ENCODE measurements at regions not wholly inside any gene's neighbourhood (a gene's known extent, or its start where the extent isn't known, plus 50 kb on each side); places are given as distances from the start of the nearest gene placed in this dataset.

GRCh38 chr6:21804941-21805610 lies 211.5 kb downstream of the SOX4 start:
- DNase-seq (ENCODE audit: low read depth in 4 of 4, low spot score in 3 of 4), result no peak

- DNase-seq (ENCODE audit: low read depth in 4 of 4, low spot score in 3 of 4), result no peak
These were observed 213.9 kb downstream of the SOX4 start for GRCh38 chr6:21807299-21808044.

DNA sequence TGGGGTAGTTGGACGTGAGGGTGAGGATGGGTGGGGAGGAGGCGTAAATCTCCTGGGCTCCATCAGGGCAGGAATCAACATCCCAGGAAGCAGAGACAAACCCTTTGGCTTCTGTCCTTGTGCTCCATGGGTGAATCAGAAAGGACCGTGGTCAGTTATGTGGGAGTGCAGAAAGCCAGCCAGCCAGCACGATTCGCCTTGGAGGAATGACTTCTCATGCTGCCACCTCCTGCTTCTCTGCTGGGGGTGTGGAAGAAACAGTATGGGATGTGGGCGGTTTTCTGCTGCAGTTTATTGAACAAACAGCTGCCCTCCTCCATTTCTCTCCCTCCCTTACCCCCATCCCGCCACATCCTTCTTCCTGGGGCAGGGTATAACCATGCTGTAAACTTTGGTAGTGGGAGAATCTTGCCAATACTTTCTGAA lies 214.5 kb downstream of the SOX4 start:
- DNase-seq (ENCODE audit: low read depth in 4 of 4, low spot score in 3 of 4), result no peak

GRCh38 chr6:21808551-21809242 lies 215.1 kb downstream of the SOX4 start:
- no peak for DNase-seq (ENCODE audit: low read depth in 4 of 4, low spot score in 3 of 4)

DNA sequence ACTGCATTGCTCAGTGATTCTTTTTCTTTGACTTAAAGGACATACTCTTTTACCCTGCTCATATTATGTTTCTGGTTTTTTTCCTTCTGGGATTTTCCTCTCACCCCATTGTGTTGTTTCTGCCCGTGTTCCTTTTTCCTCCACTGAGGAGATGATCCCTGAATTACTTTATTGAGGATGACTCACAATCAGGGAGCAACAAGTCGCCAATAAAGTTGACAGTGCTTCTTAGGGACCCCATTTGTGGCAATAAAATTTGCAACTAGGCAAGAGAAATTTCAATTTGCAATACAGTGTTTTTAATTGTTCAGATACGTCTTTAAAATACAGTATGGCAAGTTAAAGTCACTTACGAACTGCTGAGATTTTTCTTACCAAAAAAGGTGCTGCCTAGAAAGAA lies 217.9 kb downstream of the SOX4 start:
- no peak for DNase-seq (ENCODE audit: low read depth in 4 of 4, low spot score in 3 of 4)

DNA sequence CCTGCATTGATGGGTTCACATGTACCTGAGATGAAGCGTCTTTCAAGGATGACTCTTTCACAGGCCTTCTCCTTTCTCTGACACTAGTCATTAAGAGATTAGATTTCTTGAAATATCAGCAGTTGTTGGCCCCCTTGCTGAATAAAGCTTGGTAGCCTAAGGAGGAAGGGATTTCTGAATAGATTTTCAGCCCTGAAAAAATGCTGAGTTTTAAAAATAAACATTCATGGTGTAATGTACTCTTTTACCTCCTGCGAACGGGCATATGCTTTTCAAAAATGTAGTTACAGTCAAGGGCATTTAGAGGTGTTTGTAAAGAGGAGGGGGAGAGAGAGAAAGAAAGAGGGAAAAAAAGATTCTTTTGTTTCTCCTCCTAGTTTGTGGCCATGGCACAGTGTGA lies 222.7 kb downstream of the SOX4 start:
- no peak for DNase-seq (ENCODE audit: low read depth in 4 of 4, low spot score in 3 of 4)

GRCh38 chr6:21820442-21820841 lies 226.9 kb downstream of the SOX4 start:
- DNase-seq (ENCODE audit: low read depth in 4 of 4, low spot score in 3 of 4), result no peak

DNA sequence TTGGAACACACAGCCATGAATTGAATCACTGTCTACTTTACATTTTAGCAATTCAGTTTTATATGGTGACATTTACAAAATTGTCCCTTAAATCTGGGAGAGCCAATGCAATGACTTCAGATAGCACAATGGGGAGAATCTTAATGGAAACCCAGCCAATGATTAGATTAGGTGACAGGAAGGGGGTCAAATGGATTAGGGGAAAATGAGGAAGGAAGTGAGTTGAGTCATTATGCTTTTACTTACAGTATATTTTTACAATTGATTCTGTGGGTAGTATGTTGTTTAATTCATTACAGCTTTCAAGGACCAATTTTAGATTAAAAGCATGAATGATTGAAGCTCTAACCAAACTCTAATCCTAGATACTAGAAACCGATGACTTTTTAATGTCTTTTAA lies 229.8 kb downstream of the SOX4 start:
- no peak for DNase-seq (ENCODE audit: low read depth in 4 of 4, low spot score in 3 of 4)

GRCh38 chr6:21824431-21825177 lies 231.1 kb downstream of the SOX4 start:
- no peak for DNase-seq (ENCODE audit: low read depth in 4 of 4, low spot score in 3 of 4)

DNA sequence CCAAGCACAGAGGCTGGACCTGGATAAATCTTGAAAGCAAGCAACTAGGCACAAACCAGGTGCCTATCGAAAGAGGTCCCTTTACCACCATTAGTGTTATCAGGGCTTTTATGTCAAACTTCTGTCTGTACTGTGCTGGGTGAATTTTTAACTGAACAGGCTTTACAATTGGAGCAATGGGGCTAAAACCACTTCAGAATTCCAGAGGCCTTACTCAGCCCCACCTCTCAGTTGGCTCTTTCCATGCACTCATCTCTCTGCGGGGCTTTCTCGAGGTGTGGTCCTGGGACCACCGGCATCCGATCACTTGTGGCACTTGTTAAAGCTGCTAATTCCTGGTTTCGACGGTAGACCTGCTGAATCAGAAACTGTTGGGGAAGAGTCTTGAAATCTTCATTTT lies 232.5 kb downstream of the SOX4 start:
- DNase-seq (ENCODE audit: low read depth in 4 of 4, low spot score in 3 of 4), result no peak

DNA sequence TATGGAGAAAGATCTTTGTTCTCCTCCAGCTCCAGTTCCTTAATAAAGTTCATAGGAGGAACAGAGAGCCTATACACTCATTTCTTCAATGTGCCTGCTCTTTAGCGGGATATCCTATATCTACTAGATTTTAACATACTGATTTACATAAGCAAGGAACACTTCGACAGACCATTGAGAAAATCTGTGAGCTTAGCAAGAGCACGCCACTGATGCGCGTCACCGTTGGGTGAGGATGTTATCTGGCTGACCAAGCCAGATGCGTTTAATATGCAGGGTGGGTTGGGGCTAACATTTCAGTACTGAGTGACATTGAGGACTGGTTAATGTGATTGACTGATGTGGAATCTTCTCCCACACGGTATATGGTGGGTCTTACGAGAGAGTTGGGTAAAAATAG lies 233.4 kb downstream of the SOX4 start:
- no peak for DNase-seq (ENCODE audit: low read depth in 4 of 4, low spot score in 3 of 4)

DNA sequence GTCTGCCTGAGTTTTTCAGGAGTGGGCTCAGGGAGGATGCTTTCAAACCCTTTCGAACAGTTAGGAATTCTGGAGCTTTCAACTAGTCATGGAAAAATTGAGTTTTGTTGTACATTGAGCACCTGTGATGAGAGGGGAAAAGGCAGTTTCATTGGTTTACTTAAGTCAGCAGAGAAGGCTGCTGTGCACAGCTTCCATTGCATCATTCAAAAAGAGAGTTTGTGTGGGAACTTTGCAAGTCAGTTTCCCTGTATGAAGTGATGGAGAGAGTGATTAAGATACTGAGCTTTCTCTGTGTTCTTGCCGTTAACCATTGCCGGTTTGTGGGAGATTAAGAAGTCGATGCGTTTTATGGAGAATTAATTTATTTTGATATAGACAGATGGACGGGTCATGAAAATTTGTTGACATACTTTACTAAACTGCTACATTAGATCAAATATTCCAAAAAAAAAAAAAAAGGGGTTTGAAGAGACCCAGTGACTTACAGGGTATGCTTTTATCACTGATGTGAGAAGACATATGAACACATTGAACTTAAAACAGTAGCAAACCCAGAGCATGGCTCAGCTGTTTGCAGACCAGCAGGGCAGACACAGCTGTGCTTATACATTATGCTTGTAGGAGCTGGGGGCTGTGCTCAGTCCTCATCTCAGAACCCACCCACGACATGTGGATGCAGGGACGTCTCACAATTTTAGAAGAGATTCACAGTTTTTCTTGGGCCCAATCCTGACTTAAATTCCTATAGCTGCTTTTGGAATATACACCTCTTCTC lies 234.1 kb downstream of the SOX4 start:
- no peak for DNase-seq (ENCODE audit: low read depth in 4 of 4, low spot score in 3 of 4)

GRCh38 chr6:21828704-21829103 lies 235.2 kb downstream of the SOX4 start:
- DNase-seq (ENCODE audit: low read depth in 4 of 4, low spot score in 3 of 4), result no peak

- no peak for DNase-seq (ENCODE audit: low read depth in 4 of 4, low spot score in 3 of 4)
These were observed 235.6 kb downstream of the SOX4 start for GRCh38 chr6:21829126-21829525.

- peak; percentile 65 to 85 (median 74) for DNase-seq (ENCODE audit: low read depth in 4 of 4, low spot score in 3 of 4)
These were observed 238.2 kb downstream of the SOX4 start for GRCh38 chr6:21831521-21832291.

- DNase-seq (ENCODE audit: low read depth in 4 of 4, low spot score in 3 of 4), result no peak
These were observed 242.7 kb downstream of the SOX4 start for GRCh38 chr6:21836277-21836676.

GRCh38 chr6:21836772-21837425 lies 243.3 kb downstream of the SOX4 start:
- no peak for DNase-seq (ENCODE audit: low read depth in 4 of 4, low spot score in 3 of 4)

DNA sequence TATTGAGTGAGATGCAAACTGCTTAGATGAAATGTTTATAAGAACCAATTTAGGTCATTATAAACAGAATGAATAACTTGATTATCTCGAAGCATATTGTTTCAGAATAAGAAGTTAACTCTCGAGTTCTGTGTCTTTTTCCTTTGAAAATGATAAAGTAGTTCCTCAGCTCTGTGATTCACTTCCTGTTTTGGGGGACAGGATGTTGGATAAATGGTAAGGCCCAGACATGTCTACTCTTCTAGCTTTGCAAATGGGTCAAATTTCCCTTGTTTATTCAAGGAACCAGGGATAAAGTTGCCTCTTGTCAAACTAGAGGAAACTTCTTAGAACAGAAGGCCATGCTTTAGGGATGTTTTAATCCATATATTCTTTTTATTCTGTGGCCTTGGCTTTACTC lies 246.9 kb downstream of the SOX4 start:
- no peak for DNase-seq (ENCODE audit: low read depth in 4 of 4, low spot score in 3 of 4)

All from right renal pelvis (tissue), 4 donors.